Activated CD8-positive, alpha-beta T cell treated with anti-CD3 and anti-CD28 coated beads for 36 hours (primary cell): ENCODE measurements at regions not wholly inside any gene's neighbourhood (a gene's known extent, or its start where the extent isn't known, plus 50 kb on each side); places are given as distances from the start of the nearest gene placed in this dataset.
A peak's percentile ranks its signal among the peaks of the same experiment; 100 is the strongest.

ENCODE experiments used
- ATAC-seq: fragments of 200-7000 bp; cut with Tn5 transposase; one replicate; pipeline ENCODE4 v1.10.0; 2021; ENCODE audit warnings: mild to moderate bottlenecking, moderate library complexity
- CTCF ChIA-PET: fragments of 350-600 bp; sonication (Branson Sonifier 250); formaldehyde crosslinking; loops from one replicate; lab custom pipeline; 2021; ENCODE audit warnings: antibody characterized with exemption; lab: Charles Lee
- POLR2A ChIA-PET: fragments of 350-600 bp; sonication (Branson Sonifier 250); formaldehyde crosslinking; loops from one replicate; lab custom pipeline; 2021; ENCODE audit warnings: antibody characterized with exemption; lab: Charles Lee
- DNase-seq: peaks from one replicate; pipeline ENCODE4 v3.0.0-alpha.2; 2020
- H3K27ac Mint-ChIP-seq: one replicate; pipeline ENCODE4 v1.8.0; 2021; ENCODE audit warnings: mild to moderate bottlenecking, mixed read lengths
- H3K27me3 Mint-ChIP-seq: one replicate; pipeline ENCODE4 v1.8.0; 2021; ENCODE audit warnings: mixed read lengths
- H3K36me3 Mint-ChIP-seq: one replicate; pipeline ENCODE4 v1.8.0; 2021; ENCODE audit warnings: low read depth, mixed read lengths
- H3K4me1 Mint-ChIP-seq: one replicate; pipeline ENCODE4 v1.8.0; 2021; ENCODE audit warnings: low read depth, mixed read lengths
- H3K4me3 Mint-ChIP-seq: one replicate; pipeline ENCODE4 v1.8.0; 2021; ENCODE audit warnings: mild to moderate bottlenecking, moderate library complexity, mixed read lengths
- H3K9me3 Mint-ChIP-seq: one replicate; pipeline ENCODE4 v1.8.0; 2021; ENCODE audit warnings: mixed read lengths
- CTCF ChIP-seq: fragments of 200-600 bp; IDR thresholded peaks from one replicate; pipeline ENCODE4 v1.8.0; 2022; ENCODE audit warnings: antibody characterized with exemption, mild to moderate bottlenecking
- intact Hi-C: fragments of 100-400 bp; cut with micrococcal nuclease; formaldehyde crosslinking; loops from one replicate; pipeline ENCODE4 v1.10.0; 2022

GRCh38 chr19:7413629-7414028, 64.9 kb downstream of the ARHGEF18 start:
- no peak overlapping the region for H3K4me3 Mint-ChIP-seq
- no peaks in the 10 kb centered on the region for H3K27me3 Mint-ChIP-seq
- no peaks in the 10 kb centered on the region for H3K9me3 Mint-ChIP-seq
- H3K36me3 Mint-ChIP-seq, result peaks cover 18% of the 10 kb centered on the region
- intact Hi-C loops, result no loop called here
- DNase-seq (no peak), ATAC-seq (no peak)
- ChIA-PET CTCF (interaction anchor here (1.1 to 1.5 kb wide), 2 partner anchors 17 to 33 kb away, joined by 3 to 4 read pairs; no protein-coding TSS in a partner anchor), POLR2A (interaction anchor here (0.7 kb wide), 1 partner anchor 9 kb away, joined by 5 read pairs; no protein-coding TSS in a partner anchor)
- TF ChIP-seq CTCF, result no peak
- H3K4me1 Mint-ChIP-seq, result peaks cover 27% of the 10 kb centered on the region
- peak overlapping the region; percentile 52 for H3K27ac Mint-ChIP-seq

GRCh38 chr19:7415163-7415856, 66.6 kb downstream of the ARHGEF18 start:
- CTCF ChIA-PET, result no interaction called here
- TF ChIP-seq CTCF, result no peak
- Mint-ChIP-seq H3K4me3 (no peak overlapping the region), H3K27me3 (no peaks in the 10 kb centered on the region), H3K27ac (peak overlapping the region; percentile 52), H3K4me1 (peaks cover 23% of the 10 kb centered on the region), H3K36me3 (peaks cover 18% of the 10 kb centered on the region), H3K9me3 (no peaks in the 10 kb centered on the region)
- DNase-seq, result no peak
- intact Hi-C loops, result no loop called here
- POLR2A ChIA-PET, result no interaction called here
- ATAC-seq, result no peak

- DNase-seq, result no peak
- intact Hi-C loops, result no loop called here
- H3K4me3 Mint-ChIP-seq, result no peak overlapping the region
- no peaks in the 10 kb centered on the region for H3K9me3 Mint-ChIP-seq
- no peak for TF ChIP-seq CTCF
- no peak for ATAC-seq
- H3K27me3 Mint-ChIP-seq, result no peaks in the 10 kb centered on the region
- peaks cover 23% of the 10 kb centered on the region for H3K4me1 Mint-ChIP-seq
- ChIA-PET CTCF (no interaction called here), POLR2A (no interaction called here)
- peaks cover 16% of the 10 kb centered on the region for H3K36me3 Mint-ChIP-seq
- peak overlapping the region; percentile 52 for H3K27ac Mint-ChIP-seq
These were observed 67.2 kb downstream of the ARHGEF18 start for GRCh38 chr19:7415857-7416371.

GRCh38 chr19:7417671-7418324, 69.1 kb downstream of the ARHGEF18 start:
- Mint-ChIP-seq H3K36me3 (peaks cover 15% of the 10 kb centered on the region), H3K4me1 (peaks cover 17% of the 10 kb centered on the region), H3K4me3 (no peak overlapping the region), H3K27ac (peak overlapping the region; percentile 63), H3K27me3 (no peaks in the 10 kb centered on the region), H3K9me3 (no peaks in the 10 kb centered on the region)
- intact Hi-C loops, result no loop called here
- ChIA-PET POLR2A (interaction anchor here (1.2 kb wide), 1 partner anchor 69 kb away, joined by 3 read pairs; the partner anchor contains the start of gene ARHGEF18), CTCF (no interaction called here)
- no peak for TF ChIP-seq CTCF
- no peak for ATAC-seq
- no peak for DNase-seq

- H3K9me3 Mint-ChIP-seq, result no peaks in the 10 kb centered on the region
- ChIA-PET POLR2A (no interaction called here), CTCF (no interaction called here)
- H3K36me3 Mint-ChIP-seq, result peaks cover 13% of the 10 kb centered on the region
- DNase-seq (no peak), ATAC-seq (no peak)
- intact Hi-C loops, result no loop called here
- no peaks in the 10 kb centered on the region for H3K27me3 Mint-ChIP-seq
- peak overlapping the region; percentile 36 for H3K27ac Mint-ChIP-seq
- H3K4me1 Mint-ChIP-seq, result peaks cover 14% of the 10 kb centered on the region
- no peak overlapping the region for H3K4me3 Mint-ChIP-seq
- no peak for TF ChIP-seq CTCF
These were observed 69.9 kb downstream of the ARHGEF18 start for GRCh38 chr19:7418596-7418995.
